ENCODE measurements at regions not wholly inside any gene's neighbourhood (a gene's known extent, or its start where the extent isn't known, plus 50 kb on each side); places are given as distances from the start of the nearest gene placed in this dataset.

DNA sequence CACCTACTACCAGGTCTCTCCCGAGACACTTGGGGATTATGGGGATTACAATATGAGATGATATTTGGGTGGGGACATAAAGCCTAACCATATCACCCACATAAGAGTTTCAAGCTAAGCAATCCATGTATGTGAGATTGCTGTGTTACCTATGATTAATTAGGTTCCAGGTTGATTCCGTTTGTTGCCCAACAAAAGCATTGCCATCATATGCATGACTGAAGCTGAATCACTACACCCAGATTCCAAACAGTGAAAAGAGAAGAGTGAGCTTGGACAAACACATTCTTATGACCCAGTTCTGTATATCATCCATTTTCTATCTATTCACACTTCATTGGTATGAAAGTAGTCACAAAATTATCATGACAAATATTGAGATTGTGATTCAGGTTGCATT is 952.5 kb upstream of the MAN1A1 start:
- H3K4me3 ChIP-seq (replicated peaks; ENCODE audit: insufficient read depth, low read length): no peak overlapping the region
- TF ChIP-seq SPI1 (IDR thresholded peaks at IDR 0.05; ENCODE audit: borderline replicate concordance, low read depth) (no peak), GABPA (IDR thresholded peaks at IDR 0.05; ENCODE audit: low read depth) (no peak), POLR2AphosphoS5 (IDR thresholded peaks at IDR 0.05; ENCODE audit: low read depth) (no peak)
- TF ChIP-seq, protein P1, sequence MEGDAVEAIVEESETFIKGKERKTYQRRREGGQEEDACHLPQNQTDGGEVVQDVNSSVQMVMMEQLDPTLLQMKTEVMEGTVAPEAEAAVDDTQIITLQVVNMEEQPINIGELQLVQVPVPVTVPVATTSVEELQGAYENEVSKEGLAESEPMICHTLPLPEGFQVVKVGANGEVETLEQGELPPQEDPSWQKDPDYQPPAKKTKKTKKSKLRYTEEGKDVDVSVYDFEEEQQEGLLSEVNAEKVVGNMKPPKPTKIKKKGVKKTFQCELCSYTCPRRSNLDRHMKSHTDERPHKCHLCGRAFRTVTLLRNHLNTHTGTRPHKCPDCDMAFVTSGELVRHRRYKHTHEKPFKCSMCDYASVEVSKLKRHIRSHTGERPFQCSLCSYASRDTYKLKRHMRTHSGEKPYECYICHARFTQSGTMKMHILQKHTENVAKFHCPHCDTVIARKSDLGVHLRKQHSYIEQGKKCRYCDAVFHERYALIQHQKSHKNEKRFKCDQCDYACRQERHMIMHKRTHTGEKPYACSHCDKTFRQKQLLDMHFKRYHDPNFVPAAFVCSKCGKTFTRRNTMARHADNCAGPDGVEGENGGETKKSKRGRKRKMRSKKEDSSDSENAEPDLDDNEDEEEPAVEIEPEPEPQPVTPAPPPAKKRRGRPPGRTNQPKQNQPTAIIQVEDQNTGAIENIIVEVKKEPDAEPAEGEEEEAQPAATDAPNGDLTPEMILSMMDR (IDR thresholded peaks at IDR 0.05; ENCODE audit: insufficient read depth, low read length): no peak
- TF ChIP-seq, protein P2, sequence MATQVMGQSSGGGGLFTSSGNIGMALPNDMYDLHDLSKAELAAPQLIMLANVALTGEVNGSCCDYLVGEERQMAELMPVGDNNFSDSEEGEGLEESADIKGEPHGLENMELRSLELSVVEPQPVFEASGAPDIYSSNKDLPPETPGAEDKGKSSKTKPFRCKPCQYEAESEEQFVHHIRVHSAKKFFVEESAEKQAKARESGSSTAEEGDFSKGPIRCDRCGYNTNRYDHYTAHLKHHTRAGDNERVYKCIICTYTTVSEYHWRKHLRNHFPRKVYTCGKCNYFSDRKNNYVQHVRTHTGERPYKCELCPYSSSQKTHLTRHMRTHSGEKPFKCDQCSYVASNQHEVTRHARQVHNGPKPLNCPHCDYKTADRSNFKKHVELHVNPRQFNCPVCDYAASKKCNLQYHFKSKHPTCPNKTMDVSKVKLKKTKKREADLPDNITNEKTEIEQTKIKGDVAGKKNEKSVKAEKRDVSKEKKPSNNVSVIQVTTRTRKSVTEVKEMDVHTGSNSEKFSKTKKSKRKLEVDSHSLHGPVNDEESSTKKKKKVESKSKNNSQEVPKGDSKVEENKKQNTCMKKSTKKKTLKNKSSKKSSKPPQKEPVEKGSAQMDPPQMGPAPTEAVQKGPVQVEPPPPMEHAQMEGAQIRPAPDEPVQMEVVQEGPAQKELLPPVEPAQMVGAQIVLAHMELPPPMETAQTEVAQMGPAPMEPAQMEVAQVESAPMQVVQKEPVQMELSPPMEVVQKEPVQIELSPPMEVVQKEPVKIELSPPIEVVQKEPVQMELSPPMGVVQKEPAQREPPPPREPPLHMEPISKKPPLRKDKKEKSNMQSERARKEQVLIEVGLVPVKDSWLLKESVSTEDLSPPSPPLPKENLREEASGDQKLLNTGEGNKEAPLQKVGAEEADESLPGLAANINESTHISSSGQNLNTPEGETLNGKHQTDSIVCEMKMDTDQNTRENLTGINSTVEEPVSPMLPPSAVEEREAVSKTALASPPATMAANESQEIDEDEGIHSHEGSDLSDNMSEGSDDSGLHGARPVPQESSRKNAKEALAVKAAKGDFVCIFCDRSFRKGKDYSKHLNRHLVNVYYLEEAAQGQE (IDR thresholded peaks at IDR 0.05; ENCODE audit: insufficient replicate concordance, low read depth): no peak
- H3K27me3 ChIP-seq (ENCODE audit: insufficient read depth, poor library complexity, severe bottlenecking): no peaks in the 10 kb centered on the region
- H3K27ac ChIP-seq (replicated peaks): no peak overlapping the region
- no peak for DNase-seq (ENCODE audit: low read depth in 1 of 2, low spot score in 1 of 2)

DNA sequence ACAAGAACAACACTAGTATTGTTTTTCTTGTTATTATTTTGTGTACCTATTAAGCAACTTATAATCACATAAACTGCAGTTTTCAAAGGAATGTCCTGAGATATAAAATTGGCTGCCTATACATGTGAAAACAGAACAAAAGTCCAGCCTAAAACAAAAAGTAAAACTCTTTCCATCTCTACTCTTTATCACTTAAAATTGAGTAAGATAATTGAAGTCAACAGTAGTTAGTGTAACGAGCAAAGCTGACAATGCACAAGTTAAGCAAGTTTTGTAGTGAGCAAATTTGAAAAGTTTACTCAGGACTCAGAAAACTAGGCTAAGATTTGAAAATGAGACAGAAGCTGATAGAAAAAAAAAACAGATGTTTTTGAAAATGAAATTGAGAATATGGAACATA is 941.4 kb upstream of the MAN1A1 start:
- DNase-seq (ENCODE audit: low read depth in 1 of 2, low spot score in 1 of 2): no peak
- H3K4me3 ChIP-seq (replicated peaks; ENCODE audit: insufficient read depth, low read length): no peak overlapping the region
- no peaks in the 10 kb centered on the region for H3K27me3 ChIP-seq (ENCODE audit: insufficient read depth, poor library complexity, severe bottlenecking)
- TF ChIP-seq, protein P1 (IDR thresholded peaks at IDR 0.05; ENCODE audit: insufficient read depth, low read length): no peak
- no peak for TF ChIP-seq POLR2AphosphoS5 (IDR thresholded peaks at IDR 0.05; ENCODE audit: low read depth)
- TF ChIP-seq SPI1 (IDR thresholded peaks at IDR 0.05; ENCODE audit: borderline replicate concordance, low read depth): no peak
- no peak for TF ChIP-seq GABPA (IDR thresholded peaks at IDR 0.05; ENCODE audit: low read depth)
- TF ChIP-seq, protein P2 (IDR thresholded peaks at IDR 0.05; ENCODE audit: insufficient replicate concordance, low read depth): no peak
- no peak overlapping the region for H3K27ac ChIP-seq (replicated peaks)

DNA sequence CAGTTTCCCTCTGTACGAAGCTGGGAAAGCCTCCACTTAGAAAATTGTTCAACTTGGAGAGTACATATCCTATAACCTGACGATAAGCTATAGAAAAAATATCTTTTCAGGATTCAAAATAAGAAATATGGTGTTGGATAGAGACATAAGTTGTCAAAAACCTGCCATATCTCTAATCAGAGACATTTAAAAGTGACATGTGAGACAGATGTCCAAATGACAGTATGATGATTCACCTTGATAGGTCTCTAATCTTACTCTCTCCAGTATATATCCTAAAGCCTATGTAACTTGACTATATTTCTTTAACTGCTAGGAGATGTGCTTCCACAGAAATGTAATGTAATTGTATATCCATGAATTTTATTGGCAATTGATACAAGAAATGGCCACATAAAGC is 932.4 kb upstream of the MAN1A1 start:
- TF ChIP-seq SPI1 (IDR thresholded peaks at IDR 0.05; ENCODE audit: borderline replicate concordance, low read depth) (no peak), POLR2AphosphoS5 (IDR thresholded peaks at IDR 0.05; ENCODE audit: low read depth) (no peak), GABPA (IDR thresholded peaks at IDR 0.05; ENCODE audit: low read depth) (no peak)
- TF ChIP-seq, protein P1 (IDR thresholded peaks at IDR 0.05; ENCODE audit: insufficient read depth, low read length): no peak
- TF ChIP-seq, protein P2 (IDR thresholded peaks at IDR 0.05; ENCODE audit: insufficient replicate concordance, low read depth): no peak
- DNase-seq (ENCODE audit: low read depth in 1 of 2, low spot score in 1 of 2): no peak
- Histone ChIP-seq H3K4me3 (replicated peaks; ENCODE audit: insufficient read depth, low read length) (no peak overlapping the region), H3K27ac (replicated peaks) (no peak overlapping the region), H3K27me3 (ENCODE audit: insufficient read depth, poor library complexity, severe bottlenecking) (no peaks in the 10 kb centered on the region)

Measured in HL-60 (cell line).